ENCODE measurements at regions not wholly inside any gene's neighbourhood (a gene's known extent, or its start where the extent isn't known, plus 50 kb on each side); places are given as distances from the start of the nearest gene placed in this dataset.

DNA sequence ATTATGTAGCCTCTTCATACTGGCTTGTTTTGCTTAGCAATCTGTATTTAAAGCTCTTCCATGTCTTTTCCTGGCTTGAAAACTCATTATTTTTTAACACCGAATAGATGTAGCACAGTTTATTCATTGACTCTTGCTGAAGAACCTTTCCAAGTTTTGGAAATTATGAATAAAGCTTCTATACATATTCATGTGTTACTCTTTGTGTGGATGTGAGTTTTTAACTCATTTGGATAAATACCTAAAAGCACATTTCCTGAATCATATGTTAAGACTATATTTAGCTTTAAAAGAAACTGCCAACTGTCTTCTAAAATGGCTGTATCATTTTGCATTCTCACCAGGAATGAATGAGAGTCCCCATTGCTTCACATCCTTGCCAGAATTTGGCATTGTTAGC, 2061.7 kb upstream of the AGA start:
- no peak for DNase-seq

DNA sequence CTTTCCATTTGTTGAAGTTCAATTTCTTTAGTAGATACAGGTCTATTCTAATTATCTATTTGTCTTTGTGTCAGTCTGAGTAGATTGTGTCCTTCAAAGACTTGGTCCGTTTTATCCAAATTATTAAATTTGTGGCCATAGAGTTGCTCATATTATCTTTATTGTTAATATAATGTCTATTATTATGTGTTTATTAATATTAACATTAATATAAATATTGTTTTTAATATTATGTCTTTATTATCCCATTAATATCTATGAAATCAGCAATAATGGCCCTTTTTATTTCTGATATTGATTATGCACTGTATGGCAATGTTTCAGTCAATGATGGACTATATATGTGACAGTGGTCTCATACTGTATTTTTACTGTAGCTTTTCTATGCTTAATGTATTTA, 2067.3 kb upstream of the AGA start:
- no peak for DNase-seq

DNA sequence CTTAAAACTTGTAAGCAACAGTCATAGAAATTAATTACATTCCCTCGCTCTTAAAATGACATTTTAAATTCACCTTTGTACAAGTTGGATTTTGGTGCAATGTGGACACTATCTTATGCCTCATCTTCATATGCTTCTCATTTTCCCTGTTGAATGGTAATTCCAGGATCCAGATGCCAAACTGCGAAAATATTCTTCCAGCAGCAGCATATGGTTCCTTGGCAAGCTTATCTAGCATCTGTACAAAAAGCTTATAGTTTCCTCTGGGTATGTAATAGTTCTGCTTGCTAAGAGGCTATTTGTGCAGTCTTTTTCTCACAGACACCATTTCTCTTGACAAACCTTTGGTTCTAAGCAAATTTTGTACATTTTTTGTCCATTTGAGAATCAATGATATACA, 2079.7 kb upstream of the AGA start:
- DNase-seq = no peak

DNA sequence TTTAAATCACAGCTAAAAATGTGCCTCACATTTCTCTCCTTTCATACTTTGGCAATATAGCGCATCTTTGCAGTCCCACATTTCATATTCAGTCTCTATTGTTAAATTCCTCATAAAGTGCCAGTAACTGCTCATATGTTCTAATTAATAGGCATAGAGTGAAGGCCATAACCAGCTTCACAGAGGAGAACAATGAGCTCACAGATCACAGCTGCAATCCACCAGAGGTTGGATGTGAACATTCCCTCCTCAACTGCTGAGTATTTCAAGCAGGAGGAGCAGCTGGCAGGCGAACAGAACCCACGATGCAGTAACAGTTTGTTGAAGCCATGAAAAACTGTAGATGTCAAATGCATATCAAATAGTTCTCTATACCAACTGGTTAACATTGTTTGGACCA, 2088.7 kb upstream of the AGA start:
- DNase-seq = no peak

DNA sequence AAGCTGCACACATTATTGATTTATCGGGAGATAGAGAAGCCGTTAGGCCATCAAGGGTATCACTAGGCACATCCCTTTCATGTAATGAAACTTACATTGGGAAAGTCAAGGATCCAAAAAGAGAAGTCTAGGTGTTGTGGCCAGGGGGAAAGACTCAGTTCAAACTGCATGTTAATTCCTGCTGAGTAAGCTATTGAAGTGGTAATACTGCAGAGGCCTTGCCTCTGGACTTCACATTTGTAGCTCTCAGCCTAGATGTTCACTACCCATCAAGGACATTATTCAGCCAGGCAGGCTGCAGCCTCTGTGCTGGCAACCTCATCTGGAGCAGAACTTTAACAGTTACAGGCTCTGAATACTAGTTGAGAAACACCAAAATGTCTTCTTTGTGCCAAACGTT, 2094.5 kb upstream of the AGA start:
- DNase-seq = no peak

DNA sequence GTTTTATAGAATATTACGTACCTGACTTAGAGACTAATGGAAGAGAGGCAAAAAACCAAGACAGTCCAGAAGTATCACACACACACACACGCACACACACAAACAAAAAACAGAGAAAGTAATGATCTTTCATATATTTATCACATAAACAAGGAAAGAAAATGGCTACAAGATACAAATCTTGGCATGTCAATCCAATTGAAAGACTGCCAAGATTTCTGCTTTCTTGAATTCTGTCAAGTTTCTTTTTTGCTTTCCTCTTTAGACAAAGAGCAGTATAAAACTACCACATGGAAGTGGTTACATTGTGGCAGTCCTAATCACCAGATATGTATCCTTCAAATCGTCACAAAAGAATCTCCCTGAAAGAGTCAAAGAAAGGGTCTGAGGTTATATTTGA, 2097.4 kb upstream of the AGA start:
- no peak for DNase-seq

DNA sequence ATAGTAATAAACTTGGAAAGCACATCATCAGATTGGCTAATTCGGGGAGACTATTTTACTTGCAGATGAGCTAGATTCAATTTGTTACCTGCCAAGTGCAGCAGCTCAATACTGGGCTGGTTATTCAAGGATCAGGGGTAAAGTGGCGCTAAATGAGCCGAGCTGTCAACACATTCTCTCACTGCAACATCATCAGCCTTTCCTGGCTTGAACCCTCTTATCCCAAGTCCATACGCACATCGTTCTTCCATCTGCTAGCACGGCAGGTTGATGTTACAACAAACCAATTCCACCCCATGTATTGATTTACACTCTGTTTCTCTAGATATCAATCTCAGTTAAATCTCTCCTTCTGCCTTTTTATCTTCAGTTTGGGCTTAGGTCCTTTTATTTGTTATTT, 2101.5 kb upstream of the AGA start:
- no peak for DNase-seq

DNA sequence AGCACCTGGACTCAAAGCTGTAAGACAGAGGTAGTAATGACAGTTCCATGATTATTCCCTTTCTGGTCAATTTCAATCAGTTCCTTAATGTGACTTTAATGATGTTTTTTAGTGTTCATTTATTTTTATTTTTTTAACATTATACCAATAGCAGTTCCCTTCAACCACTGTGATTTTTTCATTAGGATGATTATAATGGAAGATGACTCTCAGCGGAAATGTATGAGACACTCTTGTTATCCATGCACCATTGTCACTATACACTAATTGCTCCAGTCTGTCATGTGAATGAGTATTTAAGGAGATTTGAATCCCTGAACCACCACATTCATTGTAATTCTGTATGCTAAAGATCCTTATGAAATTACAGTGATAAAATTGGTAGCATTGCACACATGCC, 2102.3 kb upstream of the AGA start:
- DNase-seq = no peak

DNA sequence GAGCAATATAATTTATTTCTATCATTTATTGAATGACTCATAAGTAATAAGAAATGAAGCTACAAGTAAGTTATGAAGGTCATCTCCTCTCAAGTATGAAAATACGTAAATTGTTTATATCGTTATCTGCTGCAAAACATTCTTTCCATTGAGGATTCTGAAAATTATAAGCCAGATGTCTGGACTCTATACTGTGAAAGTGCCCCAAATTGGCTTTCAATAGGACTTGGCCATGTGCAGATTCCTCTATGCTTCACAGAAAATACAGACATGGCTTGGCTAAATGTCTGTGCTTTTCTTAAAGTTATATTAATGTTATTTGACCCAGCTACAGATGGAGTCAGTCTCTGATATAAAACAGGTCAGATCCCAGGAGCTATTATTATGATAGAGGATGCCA, 2109.9 kb upstream of the AGA start:
- no peak for DNase-seq

DNA sequence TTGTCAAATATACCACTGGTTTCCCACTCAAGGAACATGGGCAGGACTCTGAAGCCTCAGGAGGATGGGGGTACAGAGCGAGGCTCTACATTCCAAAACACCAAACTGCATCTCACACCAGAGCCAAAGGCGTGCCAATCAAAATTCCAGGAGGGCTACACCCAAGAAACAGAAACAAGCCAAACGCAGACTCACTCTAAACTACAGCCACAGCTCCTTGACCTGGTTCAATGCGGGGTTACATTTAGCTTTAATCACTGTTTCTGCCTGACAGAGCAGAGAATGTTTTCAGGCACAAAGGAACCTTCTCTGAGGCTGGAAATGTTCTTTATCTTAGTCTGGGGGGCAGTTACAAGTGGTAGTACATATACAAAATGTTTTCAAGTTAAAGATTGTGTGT, 2121.5 kb upstream of the AGA start:
- no peak for DNase-seq

DNA sequence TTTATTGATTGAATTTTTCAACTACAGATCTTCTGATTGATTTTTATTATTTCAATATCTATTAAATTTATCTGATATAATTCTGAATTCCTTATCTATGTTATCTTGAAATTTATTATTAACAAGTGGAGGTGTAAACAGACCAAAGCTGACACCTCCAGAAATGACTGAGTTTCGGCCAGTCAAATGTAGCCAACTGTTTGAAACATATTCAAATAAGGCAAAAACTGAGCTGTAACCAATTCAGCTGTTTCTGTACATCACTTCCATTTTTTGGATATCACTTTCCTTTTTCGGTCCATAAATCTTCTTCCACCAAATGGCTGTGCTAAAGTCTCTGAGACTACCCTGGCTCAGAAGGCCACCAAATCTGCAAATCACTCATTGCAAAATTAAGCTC, 2127.3 kb upstream of the AGA start:
- DNase-seq = no peak

DNA sequence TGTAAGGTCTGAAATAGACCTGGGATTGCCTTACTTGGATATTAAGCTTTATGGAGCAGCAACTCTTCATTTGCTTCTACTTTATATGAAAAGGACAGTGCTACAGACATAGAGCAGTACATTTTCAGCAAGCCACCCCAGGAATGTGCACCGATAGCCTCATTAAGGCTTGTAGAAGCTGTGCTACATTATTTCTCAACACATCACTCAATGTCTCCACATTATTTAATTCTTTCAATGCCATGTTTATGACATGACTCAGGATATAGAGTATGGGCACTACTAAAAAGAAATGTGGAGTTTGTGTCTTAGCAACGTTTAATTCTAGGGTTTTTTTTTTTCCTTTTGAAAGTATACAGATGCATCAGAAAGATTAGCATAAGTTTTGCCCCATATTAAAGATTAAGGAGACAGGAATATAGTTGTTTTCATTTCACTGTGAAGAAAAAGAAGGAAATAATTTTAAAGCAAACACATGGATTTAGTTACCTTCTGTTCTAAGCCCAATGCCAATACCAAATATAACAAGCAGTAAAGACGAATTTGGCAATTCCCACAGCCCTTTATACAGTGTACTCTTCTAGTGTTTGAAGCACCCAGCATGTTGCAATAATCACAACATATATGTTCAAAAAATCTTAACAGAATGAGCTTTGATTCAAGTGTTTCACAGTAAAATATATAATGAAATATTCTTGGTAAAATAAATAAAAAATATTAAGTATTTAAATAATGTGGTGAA, 2140.1 kb upstream of the AGA start:
- DNase-seq = no peak

DNA sequence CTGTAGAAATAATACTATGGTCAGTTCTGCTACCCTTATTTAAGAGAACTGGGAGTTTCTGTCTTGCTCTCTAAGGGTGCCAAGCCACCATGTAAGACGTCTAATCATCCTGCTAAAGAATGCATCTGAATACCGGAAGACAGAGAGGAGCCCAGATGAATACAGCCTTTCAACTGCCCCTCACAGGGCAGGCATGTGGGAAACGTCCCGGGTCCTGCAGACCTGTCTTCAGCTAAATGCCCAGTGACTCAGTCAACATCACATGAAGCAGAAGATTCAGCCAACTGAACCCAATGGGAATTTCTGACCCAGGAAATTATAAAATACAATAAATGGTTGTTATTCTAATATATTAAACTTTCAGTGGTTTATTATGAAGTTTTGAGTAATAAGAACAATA, 2141.0 kb upstream of the AGA start:
- no peak for DNase-seq

DNA sequence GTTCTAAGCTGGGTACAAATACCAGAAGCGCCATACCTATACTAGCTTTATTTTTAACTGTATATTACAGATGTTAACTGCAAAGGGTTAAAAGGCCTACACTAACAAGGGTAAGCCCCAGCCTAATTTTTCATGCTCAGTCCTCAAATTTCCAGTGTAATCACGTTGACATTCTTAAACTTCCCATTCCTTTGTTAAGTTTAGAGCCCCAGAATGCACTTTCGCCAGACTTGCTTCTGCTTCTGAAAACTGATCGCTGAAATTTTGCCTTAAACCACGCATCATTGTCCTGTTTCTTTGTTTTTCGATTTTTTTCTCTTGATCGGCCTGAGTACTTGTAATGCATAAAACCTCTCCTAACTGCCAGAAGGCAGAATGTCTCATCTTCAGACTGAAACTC, 2141.9 kb upstream of the AGA start:
- DNase-seq = no peak

DNA sequence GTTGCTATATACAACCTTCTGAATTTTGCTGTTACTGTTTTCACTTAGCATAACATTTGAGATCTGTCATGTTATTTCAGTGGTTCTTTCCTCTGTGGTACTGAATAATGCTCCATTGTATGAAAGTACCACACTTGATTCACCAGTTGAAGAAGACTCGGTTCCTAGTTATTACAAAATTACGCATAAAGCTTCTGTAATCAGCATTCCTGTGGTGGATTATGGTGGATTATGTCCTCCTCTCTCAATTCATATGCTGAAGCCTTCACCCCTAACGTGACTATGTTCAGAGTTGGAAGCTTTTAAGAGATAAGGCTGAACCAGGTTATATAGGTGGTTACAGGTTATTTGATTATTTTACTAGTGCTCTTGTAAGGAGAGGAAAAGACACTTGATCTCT, 2143.5 kb upstream of the AGA start:
- no peak for DNase-seq

DNA sequence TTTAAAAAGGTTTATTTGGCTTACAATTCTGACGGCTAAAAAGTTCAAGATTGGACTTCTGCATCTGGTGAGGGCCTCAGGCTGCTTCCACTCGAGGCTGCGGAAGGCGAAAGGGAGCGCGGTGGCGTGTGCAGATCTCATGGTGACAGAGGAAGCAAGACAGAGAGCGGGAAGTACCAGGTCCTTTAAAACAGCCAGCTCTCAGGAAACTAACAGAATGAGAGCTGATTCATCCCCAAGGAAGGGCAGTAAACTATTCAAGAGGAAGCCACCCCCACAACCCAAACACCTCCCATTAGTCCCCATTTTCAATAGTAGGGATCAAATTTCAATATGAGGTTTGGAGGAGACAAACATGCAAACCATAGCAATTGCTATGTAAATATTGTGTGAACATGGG, 2144.2 kb upstream of the AGA start:
- no peak for DNase-seq

DNA sequence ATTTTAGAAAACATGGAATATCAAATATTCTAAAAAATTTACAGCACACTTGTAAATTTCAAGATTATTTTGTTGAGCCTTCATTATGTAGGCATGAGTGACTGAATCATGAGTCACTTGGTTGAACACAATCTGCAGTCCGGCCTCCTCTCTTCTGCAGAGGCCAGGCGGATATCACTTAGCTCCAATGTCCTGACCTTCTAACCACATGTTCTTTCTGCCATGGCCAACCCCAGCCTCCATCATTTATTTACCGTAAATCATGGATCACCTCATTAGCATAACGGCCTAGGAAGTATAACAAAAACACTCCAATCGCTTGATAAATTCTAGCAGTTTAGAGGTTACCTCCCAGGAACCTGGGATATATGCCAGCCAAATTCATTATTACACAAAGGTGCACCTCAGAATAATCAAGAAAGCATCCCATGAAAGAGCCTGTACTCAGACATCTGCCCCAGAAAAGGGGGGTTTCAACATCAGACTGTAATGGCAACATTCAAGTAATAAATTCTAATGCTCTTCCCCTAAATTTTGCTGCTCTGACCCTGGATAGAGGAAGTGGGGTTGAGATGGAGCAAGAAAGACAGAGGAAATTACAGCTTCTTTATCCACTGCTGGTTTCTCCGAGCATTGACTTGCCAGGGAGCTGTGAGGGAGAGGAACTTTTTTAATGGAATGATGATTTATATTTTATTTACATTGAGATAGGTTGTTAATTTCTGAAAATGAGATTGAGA, 2153.6 kb upstream of the AGA start:
- no peak for DNase-seq

DNA sequence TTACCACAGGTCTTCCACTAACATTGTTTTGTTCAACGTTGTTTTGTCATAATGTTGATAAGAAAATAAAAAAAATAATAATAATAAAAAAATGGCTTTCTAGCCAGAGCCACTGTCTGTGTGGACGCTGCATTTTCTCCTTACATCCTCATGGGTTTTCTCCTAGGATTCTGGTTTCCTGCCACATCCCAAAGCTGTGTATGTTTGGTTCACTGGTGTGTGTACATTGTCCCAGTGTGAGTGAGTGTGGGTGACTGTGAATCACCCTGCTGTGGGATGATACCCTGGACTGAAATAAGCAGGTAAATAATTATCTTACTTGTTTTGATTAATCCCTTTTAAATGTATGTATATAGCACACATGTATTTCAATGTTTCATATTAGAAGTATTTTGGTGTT, 2154.4 kb upstream of the AGA start:
- DNase-seq = no peak

DNA sequence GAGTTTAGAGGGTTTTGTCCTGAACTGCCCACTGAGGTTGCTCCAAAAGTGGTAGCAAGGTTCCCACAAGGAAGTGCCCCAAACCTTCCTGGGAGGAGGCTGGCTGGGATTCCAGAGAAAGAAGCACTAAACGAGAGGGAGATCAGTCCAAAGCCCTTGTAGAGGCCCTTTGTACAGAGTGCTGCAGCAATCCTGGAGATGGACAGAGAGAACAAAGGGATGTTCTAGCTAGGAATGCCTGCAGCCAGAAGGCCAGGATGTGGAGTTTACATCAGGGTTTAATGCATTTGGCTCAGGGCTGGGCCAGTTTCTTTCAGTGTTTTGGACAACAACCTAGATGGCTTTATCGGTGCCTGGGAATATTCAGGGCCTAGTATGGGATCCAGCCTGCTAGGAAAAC, 2155.1 kb upstream of the AGA start:
- no peak for DNase-seq

DNA sequence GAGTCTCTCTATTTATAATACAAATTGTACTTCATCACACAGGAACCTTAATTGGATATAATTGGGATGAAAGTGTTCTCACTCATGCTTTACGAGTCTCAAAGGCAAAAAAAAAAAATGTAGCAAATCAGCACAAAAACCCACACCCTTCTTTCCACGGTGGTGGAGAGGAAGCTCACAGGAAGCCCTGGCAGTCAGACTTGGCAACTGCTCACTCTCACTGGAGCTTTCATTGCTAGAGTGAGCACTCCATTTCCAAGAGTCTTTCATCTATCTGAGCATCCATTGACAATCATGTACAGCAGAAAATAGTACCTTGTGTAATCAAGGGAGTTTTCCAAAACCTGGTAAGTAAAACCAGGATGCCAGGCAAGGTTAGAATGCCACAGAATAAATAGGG, 2159.4 kb upstream of the AGA start:
- DNase-seq = no peak

DNA sequence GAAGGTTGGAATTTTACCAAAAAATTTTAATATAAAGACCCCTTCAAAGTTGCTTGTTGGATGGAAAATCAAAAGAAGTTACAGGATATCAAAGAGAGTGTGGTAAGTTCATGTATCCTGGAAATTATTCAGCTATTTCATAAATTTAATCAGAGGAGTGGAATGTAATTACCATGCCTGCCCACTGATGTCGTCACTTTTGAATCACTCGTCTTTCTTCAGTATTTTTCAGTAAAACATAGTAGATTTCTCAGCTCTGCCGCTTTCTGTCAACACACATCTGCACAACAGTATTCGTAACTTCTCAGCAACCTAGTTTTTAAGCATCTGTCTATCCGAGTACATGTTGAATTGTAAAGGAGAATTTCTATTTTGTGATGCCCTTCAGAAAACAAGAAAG, 2163.0 kb upstream of the AGA start:
- DNase-seq = no peak

DNA sequence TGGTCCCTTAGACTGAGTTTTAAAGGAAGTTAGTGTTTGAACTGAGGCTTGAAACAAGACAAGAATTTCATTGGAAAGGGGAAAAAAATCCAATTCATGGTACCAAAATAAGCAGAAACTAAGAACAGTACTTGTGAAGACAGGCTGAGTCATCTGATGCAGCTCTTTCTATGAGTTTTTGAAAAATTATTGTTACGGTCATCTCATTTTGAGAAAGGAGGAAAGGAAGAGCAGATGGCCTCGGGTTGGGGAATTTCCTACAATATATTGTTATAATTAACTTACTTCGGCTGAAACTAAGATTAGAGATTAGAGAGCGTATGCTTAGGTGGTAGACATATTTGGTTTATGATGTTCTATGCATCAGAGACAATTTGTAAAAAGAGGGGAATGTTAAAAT, 2164.8 kb upstream of the AGA start:
- DNase-seq = no peak

DNA sequence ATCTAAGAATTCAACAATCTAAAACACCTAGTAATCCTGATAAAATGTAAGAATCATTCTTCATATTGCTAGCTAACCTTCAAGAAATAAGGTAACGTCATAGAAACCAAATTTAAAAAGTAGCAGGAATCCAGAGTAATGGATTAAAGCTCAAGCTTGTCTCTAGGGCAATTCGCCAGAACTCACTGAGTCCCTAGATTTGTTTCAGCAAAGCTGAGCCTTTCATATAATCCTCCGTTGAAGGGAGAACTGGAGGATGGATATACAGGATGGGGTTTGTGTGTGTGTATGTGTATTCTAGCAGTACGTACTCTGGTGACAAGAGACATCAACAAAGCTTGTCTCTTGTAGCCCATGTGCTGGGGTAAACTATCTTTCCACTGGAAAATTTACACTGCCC, 2173.5 kb upstream of the AGA start:
- no peak for DNase-seq

DNA sequence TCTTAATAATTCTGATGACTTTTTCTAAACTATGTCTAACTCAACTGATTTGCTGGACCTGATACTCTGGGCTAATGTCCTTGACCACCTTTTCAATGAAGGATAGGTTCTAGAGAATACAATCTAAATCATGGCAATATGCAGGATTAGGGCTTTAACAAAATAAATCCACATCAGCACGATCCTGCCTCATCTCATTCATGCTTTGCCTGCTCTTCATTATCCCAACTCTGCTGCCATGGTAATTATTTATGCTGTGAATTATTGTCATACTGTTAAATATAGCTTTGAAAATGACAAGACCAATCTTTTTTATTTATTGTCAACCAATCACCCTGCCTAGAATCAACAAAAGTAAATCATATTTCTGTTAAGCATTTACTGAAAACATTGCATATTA, 2176.7 kb upstream of the AGA start:
- no peak for DNase-seq

DNA sequence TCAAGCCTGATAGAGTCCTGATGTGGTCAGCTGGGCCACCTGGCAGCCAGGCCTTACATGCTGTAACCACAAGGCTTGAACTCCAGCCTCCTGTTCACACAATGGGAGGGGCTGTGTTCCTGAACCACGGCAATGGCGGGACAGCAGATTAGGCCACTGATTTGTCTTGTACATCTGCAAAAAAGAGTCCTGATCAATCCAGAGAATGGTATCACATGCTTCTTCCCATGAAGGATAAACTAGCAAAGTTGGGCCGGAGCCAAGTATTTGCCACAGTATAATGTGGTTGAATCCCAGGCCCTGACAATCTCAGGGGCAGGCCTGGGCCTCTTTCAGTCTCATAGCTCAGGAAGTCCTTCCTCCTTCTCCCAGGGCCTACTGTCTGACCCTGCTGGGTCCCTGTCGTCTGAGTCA, 2182.5 kb upstream of the AGA start:
- no peak for DNase-seq
